Neuronal stem cell (in vitro differentiated cells): ENCODE measurements at regions not wholly inside any gene's neighbourhood (a gene's known extent, or its start where the extent isn't known, plus 50 kb on each side); places are given as distances from the start of the nearest gene placed in this dataset.

ENCODE experiments used
- DNase-seq: peaks from one replicate; pipeline ENCODE4 v3.0.0-alpha.2; 2013; ENCODE audit warnings: low spot score
- H2AFZ ChIP-seq: one replicate; pipeline ENCODE4 v1.6.1; 2013; ENCODE audit warnings: mild to moderate bottlenecking, low read length, inconsistent platforms
- H2AK5ac ChIP-seq: 2 replicates; pipeline ENCODE4 v1.6.1; 2013; ENCODE audit warnings: low read depth, mild to moderate bottlenecking, inconsistent platforms, low read length, moderate library complexity, mixed read lengths
- H2BK120ac ChIP-seq: 2 replicates; pipeline ENCODE4 v1.6.1; 2013; ENCODE audit warnings: low read depth, mild to moderate bottlenecking, inconsistent platforms, low read length, moderate library complexity, mixed read lengths
- H2BK12ac ChIP-seq: one replicate; pipeline ENCODE4 v1.6.1; 2013; ENCODE audit warnings: low read length, inconsistent platforms
- H2BK15ac ChIP-seq: 2 replicates; pipeline ENCODE4 v1.6.1; 2013; ENCODE audit warnings: mild to moderate bottlenecking, low read length, inconsistent platforms, mixed read lengths
- H2BK5ac ChIP-seq: one replicate; pipeline ENCODE4 v1.6.1; 2013; ENCODE audit warnings: inconsistent platforms, mild to moderate bottlenecking, low read length, moderate library complexity
- H3K14ac ChIP-seq: one replicate; pipeline ENCODE4 v1.6.1; 2013; ENCODE audit warnings: low read length, inconsistent platforms
- H3K18ac ChIP-seq: 2 replicates; pipeline ENCODE4 v1.6.1; 2013; ENCODE audit warnings: low read length, inconsistent platforms
- H3K23ac ChIP-seq: 2 replicates; pipeline ENCODE4 v1.6.1; 2013; ENCODE audit warnings: low read depth, mild to moderate bottlenecking, mixed read lengths, low read length, inconsistent platforms; ENCODE audit not compliant: poor library complexity
- H3K27ac ChIP-seq: replicated peaks from 3 replicates; pipeline ENCODE4 v1.5.1; 2013; ENCODE audit warnings: low read length, inconsistent platforms
- H3K27me3 ChIP-seq, 3 experiments: 2 replicates each; pipeline ENCODE4 v1.6.1; 2013; ENCODE audit warnings: low read length in 3 of 3, mild to moderate bottlenecking in 2 of 3, inconsistent platforms in 1 of 3, low read depth in 1 of 3, mixed read lengths in 1 of 3, moderate library complexity in 1 of 3; ENCODE audit not compliant: control insufficient read depth in 3 of 3, insufficient read depth in 3 of 3
- H3K36me3 ChIP-seq, 2 donors: replicated peaks in 1 of 2; 2 replicates each; pipeline ENCODE4 v1.6.1; 2013; ENCODE audit warnings: low read length in 2 of 2; ENCODE audit not compliant: control insufficient read depth in 2 of 2, insufficient read depth in 2 of 2
- H3K4ac ChIP-seq: 2 replicates; pipeline ENCODE4 v1.6.1; 2013; ENCODE audit warnings: inconsistent platforms, mild to moderate bottlenecking, low read length, moderate library complexity
- H3K4me1 ChIP-seq, 2 donors: 1 replicate in 1 of 2; 2 replicates in 1 of 2; pipeline ENCODE4 v1.6.1; 2013; ENCODE audit warnings: low read length in 2 of 2, low read depth in 1 of 2; ENCODE audit not compliant: control insufficient read depth in 2 of 2, insufficient read depth in 1 of 2
- H3K4me2 ChIP-seq: one replicate; pipeline ENCODE4 v1.6.1; 2013; ENCODE audit warnings: mild to moderate bottlenecking, low read length, inconsistent platforms; ENCODE audit not compliant: insufficient read depth, poor library complexity, severe bottlenecking
- H3K4me3 ChIP-seq, 2 donors: 2 replicates each; pipeline ENCODE4 v1.5.1; 2013; ENCODE audit warnings: low read length in 2 of 2, mild to moderate bottlenecking in 2 of 2, inconsistent platforms in 1 of 2, moderate library complexity in 1 of 2
- H3K79me1 ChIP-seq: one replicate; pipeline ENCODE4 v1.6.1; 2013; ENCODE audit warnings: low read depth, mild to moderate bottlenecking, inconsistent platforms, low read length, moderate library complexity
- H3K9ac ChIP-seq: one replicate; pipeline ENCODE4 v1.6.1; 2013; ENCODE audit warnings: mild to moderate bottlenecking, low read depth, low read length, inconsistent platforms; ENCODE audit not compliant: poor library complexity
- H3K9me3 ChIP-seq, 2 donors: replicated peaks in 1 of 2; 2 replicates each; pipeline versions ENCODE3 to v1.6.1; 2013; ENCODE audit warnings: low read length in 2 of 2, mild to moderate bottlenecking in 2 of 2, inconsistent platforms in 1 of 2, low read depth in 1 of 2, mixed read lengths in 1 of 2, moderate library complexity in 1 of 2; ENCODE audit not compliant: control insufficient read depth in 2 of 2, insufficient read depth in 1 of 2
- H4K8ac ChIP-seq: one replicate; pipeline ENCODE4 v1.6.1; 2013; ENCODE audit warnings: low read depth, mild to moderate bottlenecking, inconsistent platforms, low read length, moderate library complexity
- H4K91ac ChIP-seq: one replicate; pipeline ENCODE4 v1.6.1; 2013; ENCODE audit warnings: low read length, low read depth, mild to moderate bottlenecking, inconsistent platforms; ENCODE audit not compliant: poor library complexity
- WGBS, 2 donors: extraction: QIAGEN DNeasy Blood & Tissue Kit; methylation state at CpG; one replicate each; pipeline ENCODE4 v1.1.7; 2013; ENCODE audit warnings: missing lambda C conversion rate in 2 of 2, mixed read lengths in 1 of 2; ENCODE audit not compliant: insufficient read length in 2 of 2, insufficient replicate concordance in 1 of 2; ENCODE audit errors: extremely low coverage in 2 of 2; 5-methylcytosine and 5-hydroxymethylcytosine counted together

DNA sequence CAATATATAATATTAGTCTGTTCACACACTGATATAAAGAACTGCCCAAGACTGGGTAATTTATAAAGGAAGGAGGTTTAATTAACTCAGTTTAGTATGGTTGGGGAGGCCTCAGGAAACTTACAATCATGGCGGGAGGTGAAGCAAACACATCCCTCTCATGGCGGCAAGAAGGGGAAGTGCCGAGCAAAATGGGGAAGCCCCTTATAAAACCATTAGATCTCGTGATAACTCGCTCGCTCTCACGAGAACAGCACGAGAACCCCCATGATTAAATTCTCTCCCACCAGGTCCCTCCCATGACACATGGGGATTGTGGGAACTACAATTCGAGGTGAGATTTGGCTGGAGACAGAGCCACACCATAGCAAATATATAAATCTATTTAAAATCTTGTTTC lies 269.8 kb downstream of the ATP23 start:
- H4K91ac ChIP-seq: no peak overlapping the region

DNA sequence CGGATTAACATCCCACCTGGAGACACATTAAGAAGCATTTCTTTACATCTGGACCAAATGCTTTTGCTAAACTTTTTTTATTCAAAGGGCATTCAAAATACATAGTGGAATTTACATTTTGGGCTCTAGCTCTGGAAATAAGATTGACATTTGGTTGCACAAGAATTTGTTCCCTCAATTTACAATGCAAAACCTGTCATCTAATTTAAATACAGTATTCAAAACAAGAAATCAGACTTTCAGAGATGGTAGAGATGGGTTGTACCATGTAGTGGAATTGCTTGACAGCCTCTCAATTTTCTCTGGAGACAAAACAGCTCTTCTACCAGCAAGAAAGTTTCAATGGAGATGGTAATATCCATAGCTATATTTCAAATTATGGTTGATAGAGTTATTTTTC lies 275.8 kb downstream of the ATP23 start:
- H2BK12ac ChIP-seq: no peak overlapping the region
- no peak overlapping the region for H2BK15ac ChIP-seq
- no peaks in the 10 kb centered on the region for H3K4me1 ChIP-seq
- no peak overlapping the region for H3K14ac ChIP-seq
- H2AK5ac ChIP-seq: no peak overlapping the region
- no CpG with 5 or more reads among the region's 1 CpG for WGBS, 2 donors
- no peak overlapping the region for H3K4ac ChIP-seq
- no peaks in the 10 kb centered on the region for H3K9me3 ChIP-seq
- H3K18ac ChIP-seq: no peak overlapping the region
- no peaks in the 10 kb centered on the region for H3K36me3 ChIP-seq
- no peak overlapping the region for H4K8ac ChIP-seq
- no peak for DNase-seq
- no peak overlapping the region for H2BK5ac ChIP-seq
- H3K4me2 ChIP-seq: no peak overlapping the region
- no peaks in the 10 kb centered on the region for H3K27me3 ChIP-seq
- no peak overlapping the region for H3K23ac ChIP-seq
- no peak overlapping the region for H2AFZ ChIP-seq
- no peak overlapping the region for H3K4me3 ChIP-seq
- no peak overlapping the region for H2BK120ac ChIP-seq
- H3K9ac ChIP-seq: no peak overlapping the region
- no peak overlapping the region for H3K27ac ChIP-seq
- no peak overlapping the region for H4K91ac ChIP-seq
- no peaks in the 10 kb centered on the region for H3K79me1 ChIP-seq

More for the DNA sequence above, 269.8 kb downstream of the ATP23 start:
- no CpG with 5 or more reads among the region's 9 CpGs for WGBS, 2 donors
- Histone ChIP-seq H2BK12ac (no peak overlapping the region), H3K9me3 (no peaks in the 10 kb centered on the region), H3K4me3 (no peak overlapping the region), H2BK5ac (no peak overlapping the region), H3K4me2 (no peak overlapping the region), H2BK120ac (no peak overlapping the region), H3K23ac (no peak overlapping the region), H3K4me1 (no peaks in the 10 kb centered on the region), H3K27ac (no peak overlapping the region), H2BK15ac (no peak overlapping the region), H2AK5ac (no peak overlapping the region), H3K18ac (no peak overlapping the region), H2AFZ (no peak overlapping the region), H3K9ac (no peak overlapping the region), H3K27me3 (no peaks in the 10 kb centered on the region), H3K36me3 (no peaks in the 10 kb centered on the region), H3K79me1 (no peaks in the 10 kb centered on the region), H3K14ac (no peak overlapping the region), H3K4ac (no peak overlapping the region), H4K8ac (no peak overlapping the region)
- no peak for DNase-seq

DNA sequence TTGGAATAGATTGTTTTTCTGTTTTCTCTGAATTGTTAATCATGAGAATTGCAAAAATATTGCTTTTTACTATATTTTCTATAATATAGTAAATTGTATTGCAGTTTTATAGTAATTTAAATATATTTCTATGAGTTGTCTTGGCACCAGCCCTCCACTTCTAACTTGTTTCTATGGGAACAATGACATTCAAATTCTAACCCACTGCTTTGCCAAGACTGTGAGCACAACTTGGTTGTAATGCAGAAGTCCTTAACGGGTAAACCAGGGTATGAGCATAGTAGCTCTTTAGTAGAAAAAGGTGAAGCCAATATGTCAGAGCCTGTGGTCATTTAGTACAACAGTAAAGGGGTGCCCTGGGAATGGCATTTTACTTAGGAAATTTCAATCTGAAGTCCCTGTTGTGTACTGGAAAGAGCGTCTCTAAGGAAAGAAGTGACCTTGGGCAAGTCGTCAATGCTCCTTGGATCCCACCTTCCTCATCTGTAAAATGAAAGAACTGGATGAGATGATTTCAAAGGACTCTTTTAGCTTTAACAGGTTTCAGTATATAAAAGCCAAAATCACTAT lies 283.3 kb downstream of the ATP23 start:
- no peak overlapping the region for H2AFZ ChIP-seq
- no peak overlapping the region for H3K18ac ChIP-seq
- H3K9ac ChIP-seq: no peak overlapping the region
- H2BK12ac ChIP-seq: no peak overlapping the region
- H3K27me3 ChIP-seq: no peaks in the 10 kb centered on the region
- no peak overlapping the region for H3K4ac ChIP-seq
- DNase-seq: no peak
- no peak overlapping the region for H2BK15ac ChIP-seq
- no peak overlapping the region for H4K8ac ChIP-seq
- H3K79me1 ChIP-seq: no peaks in the 10 kb centered on the region
- no peak overlapping the region for H3K27ac ChIP-seq
- peaks cover 0 to 3% of the 10 kb centered on the region in 2 donors for H3K4me1 ChIP-seq
- no peak overlapping the region for H3K4me2 ChIP-seq
- H3K23ac ChIP-seq: no peak overlapping the region
- no peak overlapping the region for H3K4me3 ChIP-seq
- no peak overlapping the region for H2AK5ac ChIP-seq
- no peaks in the 10 kb centered on the region for H3K9me3 ChIP-seq
- H4K91ac ChIP-seq: no peak overlapping the region
- no CpG with 5 or more reads among the region's 3 CpGs for WGBS, 2 donors
- no peak overlapping the region for H2BK120ac ChIP-seq
- no peaks in the 10 kb centered on the region for H3K36me3 ChIP-seq
- H2BK5ac ChIP-seq: no peak overlapping the region
- H3K14ac ChIP-seq: no peak overlapping the region

DNA sequence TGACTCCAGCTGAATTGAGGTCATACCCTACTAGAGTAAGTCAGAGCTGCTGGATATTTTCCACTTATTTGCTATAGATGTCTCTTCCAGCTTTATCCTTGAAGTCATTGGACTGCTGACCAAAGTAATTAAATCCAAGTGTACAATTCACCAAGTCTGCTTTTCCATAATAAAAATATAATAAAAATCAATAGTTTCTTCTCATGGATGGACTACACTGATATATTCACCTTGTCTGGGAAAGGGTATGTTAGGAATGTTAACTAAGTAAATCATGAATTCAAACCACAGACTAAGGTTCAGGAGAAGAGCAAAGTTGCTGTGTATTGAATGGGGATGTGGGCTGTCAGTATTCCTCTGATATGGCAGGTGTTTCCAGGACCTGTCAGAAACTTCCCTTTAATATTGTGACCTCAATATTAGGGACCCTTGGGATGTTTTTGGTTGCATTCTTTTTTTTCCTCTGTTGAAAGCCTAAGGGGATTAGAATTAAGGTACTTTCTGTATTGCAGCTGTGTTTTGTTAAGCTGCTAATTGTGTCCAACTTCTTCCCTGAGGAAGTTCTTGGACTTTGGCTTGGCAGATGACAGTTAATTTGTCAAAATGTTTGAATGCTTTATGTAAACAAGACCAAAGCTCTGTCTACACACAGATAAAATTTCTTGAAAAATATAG lies 284.0 kb downstream of the ATP23 start:
- Histone ChIP-seq H2BK120ac (no peak overlapping the region), H3K4ac (no peak overlapping the region), H4K91ac (no peak overlapping the region), H3K4me3 (no peak overlapping the region), H4K8ac (no peak overlapping the region), H3K9me3 (no peaks in the 10 kb centered on the region), H3K4me1 (peaks cover 0 to 3% of the 10 kb centered on the region in 2 donors), H2AK5ac (no peak overlapping the region), H3K9ac (no peak overlapping the region), H3K23ac (no peak overlapping the region), H2BK12ac (no peak overlapping the region), H2BK15ac (no peak overlapping the region), H3K14ac (no peak overlapping the region), H3K4me2 (no peak overlapping the region), H3K36me3 (no peaks in the 10 kb centered on the region), H2BK5ac (no peak overlapping the region), H3K79me1 (no peaks in the 10 kb centered on the region), H3K27ac (no peak overlapping the region), H2AFZ (no peak overlapping the region), H3K18ac (no peak overlapping the region), H3K27me3 (no peaks in the 10 kb centered on the region)
- DNase-seq: no peak
